ENCODE measurements at regions not wholly inside any gene's neighbourhood (a gene's known extent, or its start where the extent isn't known, plus 50 kb on each side); places are given as distances from the start of the nearest gene placed in this dataset.

DNA sequence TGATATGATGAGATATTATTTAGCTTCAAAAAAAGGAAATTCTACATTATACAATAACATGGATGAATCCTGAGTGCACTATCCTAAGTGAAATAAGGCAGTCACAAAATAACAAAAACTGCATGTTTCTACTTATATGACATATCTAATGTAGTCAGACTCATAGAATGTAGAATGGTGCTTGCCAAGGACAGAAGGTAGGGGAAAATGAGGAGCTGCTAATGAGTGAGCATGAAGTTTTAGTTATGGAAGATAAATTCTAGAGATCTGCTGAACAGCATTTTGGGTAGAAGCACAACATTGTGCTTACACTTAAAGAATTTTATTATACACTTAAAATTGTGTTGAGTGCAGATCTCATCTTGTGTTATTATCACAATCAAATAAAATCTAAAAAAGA is 812.4 kb downstream of the KCTD16 start:
- Mint-ChIP-seq H3K36me3 (no peaks in the 10 kb centered on the region), H3K4me3 (no peak overlapping the region), H3K27ac (no peak overlapping the region), H3K9me3 (no peaks in the 10 kb centered on the region), H3K4me1 (ENCODE audit: unreplicated experiment) (peaks cover 16% of the 10 kb centered on the region), H3K27me3 (no peaks in the 10 kb centered on the region)
- TF ChIP-seq, protein P1, sequence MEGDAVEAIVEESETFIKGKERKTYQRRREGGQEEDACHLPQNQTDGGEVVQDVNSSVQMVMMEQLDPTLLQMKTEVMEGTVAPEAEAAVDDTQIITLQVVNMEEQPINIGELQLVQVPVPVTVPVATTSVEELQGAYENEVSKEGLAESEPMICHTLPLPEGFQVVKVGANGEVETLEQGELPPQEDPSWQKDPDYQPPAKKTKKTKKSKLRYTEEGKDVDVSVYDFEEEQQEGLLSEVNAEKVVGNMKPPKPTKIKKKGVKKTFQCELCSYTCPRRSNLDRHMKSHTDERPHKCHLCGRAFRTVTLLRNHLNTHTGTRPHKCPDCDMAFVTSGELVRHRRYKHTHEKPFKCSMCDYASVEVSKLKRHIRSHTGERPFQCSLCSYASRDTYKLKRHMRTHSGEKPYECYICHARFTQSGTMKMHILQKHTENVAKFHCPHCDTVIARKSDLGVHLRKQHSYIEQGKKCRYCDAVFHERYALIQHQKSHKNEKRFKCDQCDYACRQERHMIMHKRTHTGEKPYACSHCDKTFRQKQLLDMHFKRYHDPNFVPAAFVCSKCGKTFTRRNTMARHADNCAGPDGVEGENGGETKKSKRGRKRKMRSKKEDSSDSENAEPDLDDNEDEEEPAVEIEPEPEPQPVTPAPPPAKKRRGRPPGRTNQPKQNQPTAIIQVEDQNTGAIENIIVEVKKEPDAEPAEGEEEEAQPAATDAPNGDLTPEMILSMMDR (conservative IDR thresholded peaks at IDR 0.05), result no peak
- no peak for DNase-seq (ENCODE audit: extremely low spot score, unreplicated experiment)

DNA sequence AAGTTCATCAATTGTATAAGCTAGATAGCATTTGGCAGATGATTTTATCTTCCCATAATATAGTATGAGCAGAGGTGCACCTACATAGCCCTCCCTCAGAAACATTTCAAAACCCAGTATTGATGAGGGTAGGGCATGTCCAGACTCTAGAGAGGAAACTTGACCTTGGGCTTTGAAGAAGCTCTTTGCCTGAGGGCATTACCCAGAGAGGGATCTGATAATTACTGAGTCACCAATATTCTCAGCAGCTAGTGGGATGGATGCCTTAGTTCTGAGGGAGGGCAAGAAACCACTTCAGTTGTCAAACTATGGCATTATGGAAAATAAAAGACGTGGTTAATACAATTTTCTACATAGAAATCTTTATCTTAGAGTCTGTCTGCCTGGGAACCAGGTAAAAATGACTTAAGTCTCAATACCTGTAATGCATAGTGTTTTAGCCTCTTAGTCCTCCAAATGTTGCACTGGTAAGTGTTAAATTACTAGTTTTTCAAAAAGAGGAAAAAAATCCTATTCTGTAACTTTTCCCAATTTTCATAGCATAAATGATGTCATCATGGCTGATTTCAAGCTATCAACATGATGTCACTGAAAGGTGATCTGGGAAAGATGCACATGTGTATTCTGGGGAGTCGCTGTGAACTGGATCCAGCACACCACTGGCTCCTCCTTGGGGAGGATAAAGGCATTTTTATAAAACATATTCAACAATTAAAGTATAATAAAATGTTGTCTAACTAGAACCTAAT is 809.0 kb downstream of the KCTD16 start:
- H3K4me1 Mint-ChIP-seq (ENCODE audit: unreplicated experiment), result peaks cover 16% of the 10 kb centered on the region
- TF ChIP-seq, protein P1 (conservative IDR thresholded peaks at IDR 0.05), result no peak
- H3K4me3 Mint-ChIP-seq, result no peak overlapping the region
- peaks cover 4% of the 10 kb centered on the region for H3K9me3 Mint-ChIP-seq
- no peak for DNase-seq (ENCODE audit: extremely low spot score, unreplicated experiment)
- no peaks in the 10 kb centered on the region for H3K27me3 Mint-ChIP-seq
- no peaks in the 10 kb centered on the region for H3K36me3 Mint-ChIP-seq
- no peak overlapping the region for H3K27ac Mint-ChIP-seq

DNA sequence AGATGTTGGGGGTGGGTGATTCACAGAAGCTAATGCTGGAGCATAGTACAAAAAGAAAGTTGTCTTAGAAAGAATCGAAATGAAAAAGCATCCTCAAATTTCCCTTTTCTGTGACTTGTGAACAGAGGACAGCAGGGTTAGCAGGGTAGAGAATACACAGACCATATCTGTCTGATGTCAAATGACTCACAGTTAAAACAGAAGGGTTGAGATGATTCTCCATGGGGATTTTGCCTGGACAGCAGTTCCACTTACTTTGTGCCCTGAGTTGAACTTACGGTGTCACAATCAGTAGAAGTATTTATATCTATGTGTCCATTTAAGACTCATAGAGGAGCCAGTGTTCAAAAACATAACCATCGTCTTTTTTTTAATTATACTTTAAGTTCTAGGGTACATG is 801.6 kb downstream of the KCTD16 start:
- Mint-ChIP-seq H3K4me1 (ENCODE audit: unreplicated experiment) (no peaks in the 10 kb centered on the region), H3K4me3 (no peak overlapping the region), H3K36me3 (no peaks in the 10 kb centered on the region), H3K27me3 (no peaks in the 10 kb centered on the region), H3K27ac (no peak overlapping the region), H3K9me3 (peaks cover 16% of the 10 kb centered on the region)
- no peak for DNase-seq (ENCODE audit: extremely low spot score, unreplicated experiment)
- TF ChIP-seq, protein P1 (conservative IDR thresholded peaks at IDR 0.05), result no peak

DNA sequence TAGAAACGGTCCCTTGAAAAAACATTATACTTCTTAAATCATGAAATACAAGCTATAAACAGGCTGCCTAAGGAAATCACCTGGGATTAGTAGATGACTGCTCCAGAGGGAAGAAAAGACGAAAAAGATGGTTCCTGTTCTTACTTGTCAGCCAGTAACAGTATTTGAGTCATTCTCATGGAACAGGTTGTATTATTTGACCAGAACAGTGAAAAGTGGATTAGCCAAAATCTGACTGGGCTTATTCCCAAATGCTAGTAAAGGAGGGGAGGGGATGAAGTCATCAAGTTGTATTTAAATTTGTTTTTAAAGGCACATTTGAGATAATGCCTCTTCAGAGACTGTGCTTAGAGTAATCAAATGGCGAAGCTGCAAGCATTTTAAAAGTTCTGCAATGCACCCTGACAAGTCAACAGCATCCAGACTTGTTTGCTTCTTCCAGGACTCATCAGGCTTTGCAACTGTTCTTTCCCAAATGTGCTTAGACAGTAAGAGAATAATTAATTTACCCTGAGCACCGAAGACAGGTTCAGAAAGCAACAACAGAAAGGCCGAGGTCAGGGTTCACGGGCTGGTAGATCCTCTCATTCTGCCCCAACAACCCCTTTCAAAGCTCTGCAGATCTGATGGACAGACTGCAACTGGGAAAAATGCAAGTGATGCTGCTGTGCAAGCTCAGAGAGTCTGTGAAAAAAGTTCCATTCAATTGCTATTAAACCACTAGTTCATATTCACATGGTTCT is 800.6 kb downstream of the KCTD16 start:
- H3K27me3 Mint-ChIP-seq, result no peaks in the 10 kb centered on the region
- DNase-seq (ENCODE audit: extremely low spot score, unreplicated experiment), result no peak
- no peak overlapping the region for H3K4me3 Mint-ChIP-seq
- TF ChIP-seq, protein P1 (conservative IDR thresholded peaks at IDR 0.05), result no peak
- peaks cover 13% of the 10 kb centered on the region for H3K9me3 Mint-ChIP-seq
- no peak overlapping the region for H3K27ac Mint-ChIP-seq
- H3K4me1 Mint-ChIP-seq (ENCODE audit: unreplicated experiment), result no peaks in the 10 kb centered on the region
- H3K36me3 Mint-ChIP-seq, result no peaks in the 10 kb centered on the region

DNA sequence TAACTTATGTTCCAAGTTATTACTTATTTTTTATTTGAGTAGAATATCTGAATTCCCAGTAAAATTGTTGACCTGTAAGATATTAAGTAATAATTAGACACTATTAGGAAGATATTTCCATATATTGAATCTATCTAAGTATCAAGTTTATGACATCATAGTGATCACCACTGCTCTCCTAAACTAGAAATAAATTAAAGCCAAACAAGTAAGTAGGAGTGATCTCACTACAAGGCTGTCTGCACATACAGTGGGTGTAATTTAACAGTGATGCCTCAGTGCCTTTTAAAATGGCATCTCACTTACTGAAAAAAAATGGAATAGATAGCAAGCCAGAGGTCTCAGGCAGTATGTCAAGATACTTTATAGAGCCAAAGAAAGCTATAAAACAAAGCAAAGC is 789.6 kb downstream of the KCTD16 start:
- Mint-ChIP-seq H3K4me3 (no peak overlapping the region), H3K36me3 (no peaks in the 10 kb centered on the region), H3K27ac (no peak overlapping the region), H3K4me1 (ENCODE audit: unreplicated experiment) (peaks cover 3% of the 10 kb centered on the region), H3K27me3 (peaks cover 6% of the 10 kb centered on the region), H3K9me3 (no peaks in the 10 kb centered on the region)
- TF ChIP-seq, protein P1 (conservative IDR thresholded peaks at IDR 0.05), result no peak
- DNase-seq (ENCODE audit: extremely low spot score, unreplicated experiment), result no peak
